G401.6 (cell line): ENCODE measurements at regions not wholly inside any gene's neighbourhood (a gene's known extent, or its start where the extent isn't known, plus 50 kb on each side); places are given as distances from the start of the nearest gene placed in this dataset.

Experiments
- FAIRE-seq: peaks from 2 replicates; lab custom pipeline; 2012; peaks lifted over from hg19 to GRCh38; lab: Jason Lieb, UNC

GRCh38 chr3:135473449-135473848 is 492.1 kb upstream of the PPP2R3A start:
- FAIRE-seq = no peak

GRCh38 chr3:135487261-135487660 is 478.3 kb upstream of the PPP2R3A start:
- FAIRE-seq = no peak

GRCh38 chr3:135490219-135490915 is 475.2 kb upstream of the PPP2R3A start:
- no peak for FAIRE-seq

- FAIRE-seq = no peak
Observed at GRCh38 chr3:135491491-135492205, 473.9 kb upstream of the PPP2R3A start.

- no peak for FAIRE-seq
Observed at GRCh38 chr3:135495891-135496290, 469.6 kb upstream of the PPP2R3A start.

GRCh38 chr3:135497979-135498378 is 467.5 kb upstream of the PPP2R3A start:
- no peak for FAIRE-seq

- no peak for FAIRE-seq
Observed at GRCh38 chr3:135499426-135499825, 466.1 kb upstream of the PPP2R3A start.

GRCh38 chr3:135500034-135500433 is 465.5 kb upstream of the PPP2R3A start:
- FAIRE-seq = no peak

GRCh38 chr3:135503065-135503759 is 462.3 kb upstream of the PPP2R3A start:
- FAIRE-seq = no peak

GRCh38 chr3:135503760-135504686 is 461.5 kb upstream of the PPP2R3A start:
- no peak for FAIRE-seq

- FAIRE-seq = no peak
Observed at GRCh38 chr3:135513106-135514059, 452.1 kb upstream of the PPP2R3A start.

GRCh38 chr3:135514060-135514448 is 451.5 kb upstream of the PPP2R3A start:
- FAIRE-seq = no peak

GRCh38 chr3:135516143-135516542 is 449.4 kb upstream of the PPP2R3A start:
- FAIRE-seq = no peak

GRCh38 chr3:135528413-135529015 is 437.0 kb upstream of the PPP2R3A start:
- FAIRE-seq = no peak

- FAIRE-seq = no peak
Observed at GRCh38 chr3:135532021-135532420, 433.5 kb upstream of the PPP2R3A start.

GRCh38 chr3:135538123-135538522 is 427.4 kb upstream of the PPP2R3A start:
- no peak for FAIRE-seq

GRCh38 chr3:135539351-135539750 is 426.2 kb upstream of the PPP2R3A start:
- no peak for FAIRE-seq

GRCh38 chr3:135539854-135540253 is 425.7 kb upstream of the PPP2R3A start:
- FAIRE-seq = no peak

- no peak for FAIRE-seq
Observed at GRCh38 chr3:135549928-135550494, 415.5 kb upstream of the PPP2R3A start.

GRCh38 chr3:135556174-135556573 is 409.4 kb upstream of the PPP2R3A start:
- no peak for FAIRE-seq
